A549 (cell line): ENCODE measurements at regions not wholly inside any gene's neighbourhood (a gene's known extent, or its start where the extent isn't known, plus 50 kb on each side); places are given as distances from the start of the nearest gene placed in this dataset.

ENCODE experiments used
- CEBPB ChIP-seq, 2 experiments: fragments of >200 bp in 1 of 2; sonication (Bioruptor Twin) in 1 of 2; formaldehyde crosslinking in 1 of 2; IDR thresholded peaks; 2 replicates each; pipeline ENCODE4 v1.6.1; 2012 to 2016
- CHD4 ChIP-seq: fragments of 200-600 bp; sonication (generic); IDR thresholded peaks from 2 replicates; pipeline ENCODE4 v1.6.1; 2016; ENCODE audit warnings: antibody characterized with exemption, mild to moderate bottlenecking, borderline replicate concordance
- CTCF ChIP-seq: fragments of >200 bp; sonication (Bioruptor Twin); formaldehyde crosslinking; IDR thresholded peaks from 3 replicates; pipeline ENCODE4 v1.5.1; 2016
- EHMT2 ChIP-seq: fragments of 200-600 bp; sonication (generic); IDR thresholded peaks from 2 replicates; pipeline ENCODE4 v1.6.1; 2016; ENCODE audit warnings: antibody characterized with exemption, low read depth, mild to moderate bottlenecking, moderate library complexity
- EP300 ChIP-seq, 2 experiments: fragments of >200 bp; sonication (Bioruptor Twin); formaldehyde crosslinking; IDR thresholded peaks; 2 replicates in 1 of 2; 3 replicates in 1 of 2; pipeline ENCODE4 v1.6.1; 2016 to 2017
- ESRRA ChIP-seq: fragments of 150-350 bp; IDR thresholded peaks from 2 replicates; pipeline ENCODE4 v1.6.1; 2014; ENCODE audit warnings: mild to moderate bottlenecking, low read length, borderline replicate concordance
- HOXA7 ChIP-seq: fragments of 250-450 bp; sonication (Bioruptor Pico); IDR thresholded peaks from 2 replicates; pipeline ENCODE4 v1.5.0; 2020; ENCODE audit warnings: mild to moderate bottlenecking, moderate library complexity
- KDM5A ChIP-seq: fragments of 200-600 bp; sonication (generic); IDR thresholded peaks from 2 replicates; pipeline ENCODE4 v1.6.1; 2016; ENCODE audit warnings: antibody characterized with exemption, mild to moderate bottlenecking
- MAFK ChIP-seq: fragments of 450-650 bp; IDR thresholded peaks from 2 replicates; pipeline ENCODE4 v1.6.1; 2014; ENCODE audit not compliant: partially characterized antibody
- PHF8 ChIP-seq: fragments of 200-600 bp; sonication (generic); IDR thresholded peaks from 2 replicates; pipeline ENCODE4 v1.6.1; 2016; ENCODE audit warnings: low read depth, mild to moderate bottlenecking, antibody characterized with exemption, moderate library complexity, borderline replicate concordance
- POLR2A ChIP-seq: IDR thresholded peaks from 2 replicates; pipeline ENCODE4 v1.6.1; 2012; ENCODE audit warnings: mild to moderate bottlenecking, low read length
- POLR2AphosphoS2 ChIP-seq: conservative IDR thresholded peaks from 2 replicates; pipeline ENCODE4 v1.6.1; 2012; ENCODE audit warnings: low read length, improper control_type of control experiment, inconsistent platforms
- RAD21 ChIP-seq, 2 experiments: fragments of >200 bp in 1 of 2; sonication (Bioruptor Twin) in 1 of 2; formaldehyde crosslinking in 1 of 2; IDR thresholded peaks in 1 of 2; conservative IDR thresholded peaks in 1 of 2; 2 replicates in 1 of 2; 3 replicates in 1 of 2; pipeline ENCODE4 v1.6.1; 2012 to 2018; ENCODE audit warnings: inconsistent platforms in 1 of 2
- USF2 ChIP-seq: fragments of 450-650 bp; IDR thresholded peaks from 2 replicates; pipeline ENCODE4 v1.6.1; 2014; ENCODE audit warnings: antibody characterized with exemption

GRCh38 chr4:72777436-72777835, 208.4 kb upstream of the ADAMTS3 start:
- no peak for TF ChIP-seq USF2
- TF ChIP-seq CHD4, result no peak
- no peak for TF ChIP-seq EP300 (IDR thresholded peaks at IDR 0.05)
- no peak for TF ChIP-seq RAD21 (conservative IDR thresholded peaks at IDR 0.05 in 1 of 2, IDR thresholded peaks at IDR 0.05 in 1 of 2)
- no peak for TF ChIP-seq POLR2A
- no peak for TF ChIP-seq CTCF
- TF ChIP-seq PHF8, result no peak
- no peak for TF ChIP-seq CEBPB (IDR thresholded peaks at IDR 0.05)
- no peak for TF ChIP-seq POLR2AphosphoS2
- no peak for TF ChIP-seq KDM5A
- no peak for TF ChIP-seq ESRRA
- no peak for TF ChIP-seq HOXA7 (CRISPR knock-in tag)
- TF ChIP-seq EHMT2, result no peak
- TF ChIP-seq MAFK, result no peak
